Right atrium auricular region (tissue), 2 donors: ENCODE measurements at regions not wholly inside any gene's neighbourhood (a gene's known extent, or its start where the extent isn't known, plus 50 kb on each side); places are given as distances from the start of the nearest gene placed in this dataset.
"Not testable (repeated sequence)": the region's sequence is repeated elsewhere in the genome, so short reads cannot be mapped to it uniquely, and the experiment has no call there.

Source experiments
- DNase-seq: peaks from one replicate; pipeline ENCODE4 v3.0.0-alpha.2; 2019; ENCODE audit warnings: low spot score
- H3K27ac ChIP-seq, 2 donors: fragments of 200-600 bp; sonication (generic); 1 replicate in 1 of 2; 2 replicates in 1 of 2; pipeline ENCODE4 v1.5.1; 2016 to 2019
- H3K27me3 ChIP-seq, 2 donors: fragments of 200-600 bp; sonication (generic); one replicate each; pipeline versions ENCODE4 v1.5.1 to v1.6.0; 2017 to 2019
- H3K36me3 ChIP-seq: fragments of 200-600 bp; sonication (generic); one replicate; pipeline ENCODE4 v1.5.1; 2016
- H3K4me1 ChIP-seq, 2 donors: fragments of 200-600 bp; sonication (generic); one replicate each; pipeline versions ENCODE4 v1.5.1 to v1.6.0; 2017 to 2019
- H3K4me3 ChIP-seq, 2 donors: fragments of 200-600 bp; sonication (generic); 1 replicate in 1 of 2; 2 replicates in 1 of 2; pipeline ENCODE4 v1.5.1; 2017 to 2019; ENCODE audit warnings: mild to moderate bottlenecking in 1 of 2, moderate library complexity in 1 of 2
- H3K9me3 ChIP-seq, 2 donors: fragments of 200-600 bp; sonication (generic); one replicate each; pipeline ENCODE4 v1.5.1; 2019
- TF ChIP-seq, protein P1 (sequence below), 2 donors: fragments of 200-600 bp; sonication (generic); IDR thresholded peaks; one replicate each; pipeline ENCODE4 v1.5.1; 2019; ENCODE audit warnings: antibody characterized with exemption in 2 of 2

DNA sequence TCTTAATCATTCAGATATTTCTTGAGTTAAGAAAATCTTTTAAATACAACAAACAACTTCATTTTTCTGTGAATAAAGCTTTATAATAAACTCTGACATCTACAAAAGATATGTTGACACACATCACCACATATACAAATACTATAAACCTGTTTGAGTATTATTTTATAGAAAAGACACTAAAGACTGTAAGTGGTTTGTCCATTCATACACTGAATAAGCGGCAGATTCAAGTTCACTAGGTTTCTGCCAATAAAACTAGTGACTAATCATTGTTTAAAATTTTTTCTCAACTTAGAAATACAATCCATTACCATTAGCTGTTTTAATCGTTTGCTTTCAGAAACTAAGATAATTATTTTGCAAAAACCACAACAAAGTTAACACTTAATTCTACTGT is 1900.0 kb downstream of the C4orf33 start:
- Histone ChIP-seq H3K36me3 (no peaks in the 10 kb centered on the region), H3K4me1 (no peaks in the 10 kb centered on the region), H3K9me3 (no peaks in the 10 kb centered on the region), H3K27me3 (no peaks in the 10 kb centered on the region), H3K27ac (no peak overlapping the region), H3K4me3 (no peak overlapping the region)
- no peak for DNase-seq
- TF ChIP-seq, protein P1, sequence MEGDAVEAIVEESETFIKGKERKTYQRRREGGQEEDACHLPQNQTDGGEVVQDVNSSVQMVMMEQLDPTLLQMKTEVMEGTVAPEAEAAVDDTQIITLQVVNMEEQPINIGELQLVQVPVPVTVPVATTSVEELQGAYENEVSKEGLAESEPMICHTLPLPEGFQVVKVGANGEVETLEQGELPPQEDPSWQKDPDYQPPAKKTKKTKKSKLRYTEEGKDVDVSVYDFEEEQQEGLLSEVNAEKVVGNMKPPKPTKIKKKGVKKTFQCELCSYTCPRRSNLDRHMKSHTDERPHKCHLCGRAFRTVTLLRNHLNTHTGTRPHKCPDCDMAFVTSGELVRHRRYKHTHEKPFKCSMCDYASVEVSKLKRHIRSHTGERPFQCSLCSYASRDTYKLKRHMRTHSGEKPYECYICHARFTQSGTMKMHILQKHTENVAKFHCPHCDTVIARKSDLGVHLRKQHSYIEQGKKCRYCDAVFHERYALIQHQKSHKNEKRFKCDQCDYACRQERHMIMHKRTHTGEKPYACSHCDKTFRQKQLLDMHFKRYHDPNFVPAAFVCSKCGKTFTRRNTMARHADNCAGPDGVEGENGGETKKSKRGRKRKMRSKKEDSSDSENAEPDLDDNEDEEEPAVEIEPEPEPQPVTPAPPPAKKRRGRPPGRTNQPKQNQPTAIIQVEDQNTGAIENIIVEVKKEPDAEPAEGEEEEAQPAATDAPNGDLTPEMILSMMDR (IDR thresholded peaks at IDR 0.05) = no peak

DNA sequence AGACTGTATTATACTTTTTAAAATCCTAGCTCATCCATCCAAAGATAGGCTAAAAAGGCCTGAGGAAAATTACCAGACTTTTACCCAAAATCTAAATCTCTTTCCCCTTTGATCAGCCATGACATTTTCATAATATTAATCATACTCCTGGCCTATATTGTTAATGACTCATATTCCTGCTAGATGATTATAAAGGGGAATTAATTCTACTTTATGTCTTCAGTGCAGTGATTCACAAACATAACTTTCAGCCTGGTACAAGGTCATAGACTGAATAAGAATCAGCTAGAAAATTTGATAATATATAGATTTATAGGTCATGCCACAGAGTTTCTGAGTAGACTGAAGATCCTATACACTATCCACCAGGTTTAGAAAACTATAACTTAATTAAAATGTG is 1905.4 kb downstream of the C4orf33 start:
- no peaks in the 10 kb centered on the region for H3K36me3 ChIP-seq
- TF ChIP-seq, protein P1 (IDR thresholded peaks at IDR 0.05) = no peak
- no peak for DNase-seq
- H3K9me3 ChIP-seq = no peaks in the 10 kb centered on the region
- no peaks in the 10 kb centered on the region for H3K27me3 ChIP-seq
- H3K27ac ChIP-seq = no peak overlapping the region
- no peak overlapping the region for H3K4me3 ChIP-seq
- H3K4me1 ChIP-seq = no peaks in the 10 kb centered on the region

DNA sequence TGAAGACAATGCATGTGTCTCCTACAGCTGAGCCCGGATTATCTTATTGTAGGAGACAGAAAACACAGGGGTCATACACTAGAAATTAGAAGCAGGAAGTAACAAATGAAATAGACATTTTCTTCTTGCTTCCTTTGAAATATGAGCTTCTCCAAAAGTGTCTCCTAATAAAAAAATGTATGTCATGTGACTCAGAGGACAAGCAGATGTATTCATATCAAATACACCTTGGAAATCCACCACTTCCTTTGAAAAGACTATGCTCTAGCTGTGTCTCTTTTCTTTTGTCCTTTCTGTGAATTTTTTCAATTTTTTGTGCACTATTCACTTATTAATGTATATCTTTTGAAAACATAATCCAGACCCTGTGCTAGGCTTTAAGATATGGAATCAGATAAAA is 1906.2 kb downstream of the C4orf33 start:
- TF ChIP-seq, protein P1 (IDR thresholded peaks at IDR 0.05) = no peak

DNA sequence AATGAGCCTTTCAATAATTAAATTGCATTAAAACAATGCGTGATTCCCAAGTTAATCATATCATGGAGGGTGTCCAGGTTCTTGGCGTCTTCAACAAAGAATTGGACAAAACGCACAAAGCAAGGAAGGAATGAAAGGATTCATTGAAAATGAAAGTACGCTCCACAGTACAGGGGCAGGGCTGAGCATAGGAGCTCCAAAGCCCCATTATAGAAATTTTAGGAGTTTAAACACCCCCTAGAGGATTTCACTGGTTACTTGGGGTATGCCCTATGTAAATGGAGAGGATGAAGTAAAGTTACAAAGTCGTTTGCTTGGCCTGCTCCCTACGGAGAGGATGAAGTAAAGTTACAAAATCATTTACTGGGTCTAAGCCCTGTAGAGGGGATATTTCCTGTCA is 1910.4 kb downstream of the C4orf33 start:
- Histone ChIP-seq H3K27ac (no peak overlapping the region), H3K4me3 (no peak overlapping the region), H3K36me3 (no peaks in the 10 kb centered on the region), H3K9me3 (no peaks in the 10 kb centered on the region), H3K4me1 (no peaks in the 10 kb centered on the region), H3K27me3 (no peaks in the 10 kb centered on the region)
- TF ChIP-seq, protein P1 (IDR thresholded peaks at IDR 0.05) = no peak
- DNase-seq = no peak

More for the DNA sequence above, 1906.2 kb downstream of the C4orf33 start:
- DNase-seq = no peak
- no peaks in the 10 kb centered on the region for H3K9me3 ChIP-seq
- no peaks in the 10 kb centered on the region for H3K27me3 ChIP-seq
- H3K4me3 ChIP-seq = no peak overlapping the region
- H3K36me3 ChIP-seq = no peaks in the 10 kb centered on the region
- no peaks in the 10 kb centered on the region for H3K4me1 ChIP-seq
- no peak overlapping the region for H3K27ac ChIP-seq

DNA sequence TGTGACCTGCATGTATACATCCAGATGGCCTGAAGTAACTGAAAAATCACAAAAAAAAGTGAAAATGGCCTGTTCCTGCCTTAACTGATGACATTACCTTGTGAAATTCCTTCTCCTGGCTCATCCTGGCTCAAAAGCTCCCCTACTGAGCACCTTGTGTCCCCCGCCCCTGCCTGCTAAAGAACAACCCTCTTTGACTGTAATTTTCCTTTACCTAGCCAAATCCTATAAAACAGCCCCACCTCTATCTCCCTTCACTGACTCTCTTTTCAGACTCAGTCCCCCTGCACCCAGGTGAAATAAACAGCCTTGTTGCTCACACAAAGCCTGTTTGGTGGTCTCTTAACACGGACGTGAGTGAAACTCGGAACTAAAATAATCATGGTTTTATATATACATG is 1916.0 kb downstream of the C4orf33 start:
- not testable (repeated sequence) for H3K27ac ChIP-seq, DNase-seq, H3K4me3 ChIP-seq, H3K9me3 ChIP-seq, H3K36me3 ChIP-seq, H3K27me3 ChIP-seq, H3K4me1 ChIP-seq

DNA sequence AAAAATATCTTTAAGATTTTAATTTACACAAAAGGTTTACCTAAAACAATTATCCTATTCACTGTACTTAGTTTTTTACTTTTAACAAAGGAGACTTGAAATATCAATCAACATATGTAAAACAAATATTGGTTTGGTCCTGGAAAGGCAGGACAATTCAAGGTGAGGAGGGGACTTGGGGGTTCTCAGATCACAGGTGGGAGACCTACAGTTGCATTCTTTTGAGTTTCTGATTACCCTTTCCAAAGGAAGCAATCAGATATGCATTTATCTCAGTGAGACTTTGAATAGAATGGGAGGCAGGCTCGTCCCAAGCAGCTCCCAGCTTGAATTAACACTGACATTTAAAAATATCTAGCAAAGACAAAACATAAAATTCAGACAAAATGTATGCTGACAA is 1917.3 kb downstream of the C4orf33 start:
- Histone ChIP-seq H3K4me3 (no peak overlapping the region), H3K36me3 (no peaks in the 10 kb centered on the region), H3K27me3 (no peaks in the 10 kb centered on the region), H3K27ac (no peak overlapping the region), H3K9me3 (no peaks in the 10 kb centered on the region), H3K4me1 (no peaks in the 10 kb centered on the region)
- TF ChIP-seq, protein P1 (IDR thresholded peaks at IDR 0.05) = no peak
- DNase-seq = no peak
